GM21723 (cell line): ENCODE measurements at regions not wholly inside any gene's neighbourhood (a gene's known extent, or its start where the extent isn't known, plus 50 kb on each side); places are given as distances from the start of the nearest gene placed in this dataset.

Experiments used
- ATAC-seq: cut with Tn5 transposase; IDR thresholded peaks from one replicate; pipeline ENCODE4 v1.9.1; 2021; ENCODE audit warnings: mild to moderate bottlenecking, moderate library complexity; ENCODE audit not compliant: unreplicated experiment

DNA sequence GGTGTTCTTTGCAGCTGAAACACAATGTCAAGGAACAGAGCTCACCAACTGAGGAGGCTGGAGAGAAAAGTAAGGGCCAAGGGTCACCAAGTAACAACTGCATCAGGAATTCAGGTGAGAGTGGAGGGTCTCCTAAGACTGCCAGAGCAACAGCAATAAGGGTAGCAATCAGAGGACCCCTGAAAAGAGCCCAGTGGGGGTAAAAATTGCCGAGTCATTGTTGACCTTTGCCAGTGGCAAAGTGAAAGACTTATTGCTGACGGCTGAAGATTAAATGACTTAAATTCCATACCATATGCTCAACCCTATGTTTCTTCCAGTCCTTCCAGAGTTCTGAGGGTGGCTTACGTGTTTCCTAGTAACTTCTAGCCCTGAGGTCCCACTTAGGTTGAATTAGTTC, 51.9 kb upstream of the ARHGAP42 start:
- ATAC-seq = no peak

- no peak for ATAC-seq
These were observed 50.6 kb upstream of the ARHGAP42 start for GRCh38 chr11:100636536-100636935.
